Adrenal gland (tissue), 9 donors: ENCODE measurements at regions not wholly inside any gene's neighbourhood (a gene's known extent, or its start where the extent isn't known, plus 50 kb on each side); places are given as distances from the start of the nearest gene placed in this dataset.
A peak's percentile ranks its signal among the peaks of the same experiment; 100 is the strongest.

Source experiments
- DNase-seq, 7 donors: peaks; one replicate each; pipeline ENCODE4 v3.0.0-alpha.2; 2019 to 2020
- H3K27ac ChIP-seq, 5 donors: fragments of 200-600 bp; sonication (generic) in 4 of 5; 1 replicate in 3 of 5; 2 replicates in 2 of 5; pipeline versions ENCODE4 v1.5.1 to v1.8.0; 2016 to 2020; ENCODE audit warnings: mild to moderate bottlenecking in 1 of 5
- H3K27me3 ChIP-seq: fragments of 200-600 bp; 2 replicates; pipeline ENCODE4 v1.8.0; 2021
- H3K36me3 ChIP-seq, 2 donors: fragments of 200-600 bp; replicated peaks in 1 of 2; 1 replicate in 1 of 2; 2 replicates in 1 of 2; pipeline versions ENCODE4 v1.5.1 to v1.8.0; 2018 to 2022
- H3K4me1 ChIP-seq, 2 donors: fragments of 200-600 bp; replicated peaks in 1 of 2; 1 replicate in 1 of 2; 2 replicates in 1 of 2; pipeline versions ENCODE4 v1.5.1 to v1.8.0; 2018 to 2021
- H3K4me3 ChIP-seq, 4 donors: fragments of 200-600 bp; sonication (generic) in 3 of 4; one replicate each; pipeline ENCODE4 v1.5.1; 2016 to 2018
- H3K9me3 ChIP-seq, 3 donors: fragments of 200-600 bp; sonication (generic) in 1 of 3; replicated peaks in 1 of 3; 1 replicate in 2 of 3; 2 replicates in 1 of 3; pipeline versions ENCODE4 v1.5.1 to v1.8.0; 2016 to 2021
- POLR2A ChIP-seq, 2 donors: fragments of 450-650 bp; IDR thresholded peaks; one replicate each; pipeline ENCODE4 v1.6.1; 2017; ENCODE audit warnings: antibody characterized with exemption in 2 of 2, mild to moderate bottlenecking in 2 of 2, moderate library complexity in 1 of 2
- WGBS, 4 donors: extraction: QIAGEN DNeasy Blood & Tissue Kit in 2 of 4; methylation state at CpG; one replicate each; pipeline versions ENCODE4 v1.1.5 to v1.1.7; 2013 to 2017; 5-methylcytosine and 5-hydroxymethylcytosine counted together
- intact Hi-C, 2 donors: fragments of 100-400 bp; cut with DNase I; formaldehyde crosslinking; loops; one replicate each; pipeline versions ENCODE4 v1.14.1 to v1.15.0; 2022 to 2023
- TF ChIP-seq, protein P1 (sequence below), 6 experiments: fragments of 450-650 bp in 4 of 6; fragments of 200-600 bp in 2 of 6; sonication (generic) in 1 of 6; IDR thresholded peaks; 1 replicate in 5 of 6; 2 replicates in 1 of 6; pipeline versions ENCODE4 v1.5.1 to v1.8.0; 2016 to 2021; ENCODE audit warnings: antibody characterized with exemption in 6 of 6, mild to moderate bottlenecking in 2 of 6, moderate library complexity in 1 of 6
- donor health status: healthy with polysubstance abuse.
- donor health status: Bipolar disorder and iron deficiency.
- donor health status: DM: yes; HTN: yes; CAD: no.
- donor health status: DM: no; HTN: no; CAD: no.
- donor health status: DM: no; HTN: no; CAD: no.

DNA sequence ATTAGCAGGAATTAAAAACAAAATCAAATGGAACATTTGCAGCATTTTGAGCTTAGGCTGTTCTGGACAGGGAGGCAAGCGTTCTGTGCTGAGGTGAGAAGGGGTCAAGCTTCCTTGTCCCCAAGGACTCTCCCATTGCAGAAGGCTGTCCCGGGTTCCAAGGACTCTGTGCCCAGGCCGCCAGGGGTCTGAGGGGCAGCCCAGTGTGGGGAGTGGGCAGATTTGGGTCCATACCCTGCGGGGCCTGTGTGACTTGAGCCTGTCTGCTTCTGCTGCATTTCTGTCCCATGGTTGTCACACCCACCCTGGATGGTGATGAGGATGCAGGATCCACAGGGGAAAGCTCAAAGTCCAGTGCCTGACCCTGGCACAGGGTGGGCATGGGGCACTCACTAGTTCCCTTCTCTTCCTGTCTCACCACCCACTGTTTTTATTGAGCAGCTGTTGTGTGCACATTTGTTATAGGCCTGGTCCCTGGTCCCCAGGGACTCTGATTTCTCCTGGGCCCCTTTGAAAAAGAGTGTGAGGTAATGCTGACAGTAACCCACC is 211.4 kb upstream of the HS6ST1 start:
- Histone ChIP-seq H3K4me1 (no peaks in the 10 kb centered on the region), H3K9me3 (no peaks in the 10 kb centered on the region), H3K27me3 (no peaks in the 10 kb centered on the region), H3K36me3 (no peaks in the 10 kb centered on the region), H3K4me3 (no peak overlapping the region), H3K27ac (peak overlapping the region in 1 of 5 donors; percentile 20)
- intact Hi-C loops = loop anchor here in 1 of 2 donors (5.0 kb wide), 1 partner anchor 208 kb away; no protein-coding TSS in a partner anchor
- WGBS, 4 donors = 54 to 82% (median 69%) methylated on average over 2 to 4 of the region's 4 CpGs
- DNase-seq = no peak
- TF ChIP-seq POLR2A (IDR thresholded peaks at IDR 0.05) = no peak
- TF ChIP-seq, protein P1, sequence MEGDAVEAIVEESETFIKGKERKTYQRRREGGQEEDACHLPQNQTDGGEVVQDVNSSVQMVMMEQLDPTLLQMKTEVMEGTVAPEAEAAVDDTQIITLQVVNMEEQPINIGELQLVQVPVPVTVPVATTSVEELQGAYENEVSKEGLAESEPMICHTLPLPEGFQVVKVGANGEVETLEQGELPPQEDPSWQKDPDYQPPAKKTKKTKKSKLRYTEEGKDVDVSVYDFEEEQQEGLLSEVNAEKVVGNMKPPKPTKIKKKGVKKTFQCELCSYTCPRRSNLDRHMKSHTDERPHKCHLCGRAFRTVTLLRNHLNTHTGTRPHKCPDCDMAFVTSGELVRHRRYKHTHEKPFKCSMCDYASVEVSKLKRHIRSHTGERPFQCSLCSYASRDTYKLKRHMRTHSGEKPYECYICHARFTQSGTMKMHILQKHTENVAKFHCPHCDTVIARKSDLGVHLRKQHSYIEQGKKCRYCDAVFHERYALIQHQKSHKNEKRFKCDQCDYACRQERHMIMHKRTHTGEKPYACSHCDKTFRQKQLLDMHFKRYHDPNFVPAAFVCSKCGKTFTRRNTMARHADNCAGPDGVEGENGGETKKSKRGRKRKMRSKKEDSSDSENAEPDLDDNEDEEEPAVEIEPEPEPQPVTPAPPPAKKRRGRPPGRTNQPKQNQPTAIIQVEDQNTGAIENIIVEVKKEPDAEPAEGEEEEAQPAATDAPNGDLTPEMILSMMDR (IDR thresholded peaks at IDR 0.05) = no peak

DNA sequence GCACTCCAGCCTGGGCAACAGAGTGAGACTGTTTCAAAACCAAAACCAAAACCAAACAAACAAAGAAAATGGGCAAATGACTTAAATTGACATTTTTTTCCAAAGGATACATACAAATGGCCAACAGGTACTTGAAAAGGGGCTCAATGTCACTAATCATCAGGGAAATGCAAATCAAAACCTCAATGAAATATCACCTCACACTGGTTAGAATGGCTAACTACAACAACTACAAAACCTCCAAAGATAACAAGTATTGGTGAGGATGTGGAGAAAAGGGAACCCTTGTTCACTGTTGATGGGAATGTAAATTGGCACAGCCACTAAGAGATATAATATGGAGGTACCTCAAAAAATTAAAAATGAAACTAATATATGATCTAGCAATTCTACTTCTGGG is 213.2 kb upstream of the HS6ST1 start:
- DNase-seq = no peak
- no peaks in the 10 kb centered on the region for H3K9me3 ChIP-seq
- no peaks in the 10 kb centered on the region for H3K36me3 ChIP-seq
- no peak for TF ChIP-seq POLR2A (IDR thresholded peaks at IDR 0.05)
- TF ChIP-seq, protein P1 (IDR thresholded peaks at IDR 0.05) = peak in 4 of 6 experiments; percentile 24 to 49 (median 36)
- intact Hi-C loops = loop anchor here in 1 of 2 donors (5.0 kb wide), 1 partner anchor 210 kb away; no protein-coding TSS in a partner anchor
- H3K27me3 ChIP-seq = no peaks in the 10 kb centered on the region
- no peak overlapping the region for H3K4me3 ChIP-seq
- H3K4me1 ChIP-seq = no peaks in the 10 kb centered on the region
- no peak overlapping the region for H3K27ac ChIP-seq

DNA sequence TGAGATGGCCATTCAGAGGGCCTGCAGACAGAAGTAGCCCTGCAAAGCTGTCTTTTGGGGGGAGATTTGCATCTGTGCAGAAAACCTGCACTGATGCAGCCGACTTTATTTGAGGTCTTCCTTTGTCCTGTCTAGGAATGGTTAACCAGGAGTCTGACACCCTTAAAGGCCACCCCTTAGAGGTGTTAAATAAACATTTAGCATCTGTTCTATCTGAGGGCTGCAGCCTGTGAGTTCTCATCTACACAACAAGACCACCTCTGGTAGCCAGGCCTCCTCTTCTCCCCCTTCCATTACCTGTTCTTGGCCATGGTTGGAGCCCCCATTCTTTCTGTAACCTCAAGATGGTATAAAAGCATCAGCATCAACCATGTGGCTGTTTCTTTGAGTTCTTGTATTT is 214.4 kb upstream of the HS6ST1 start:
- H3K9me3 ChIP-seq = no peaks in the 10 kb centered on the region
- no peak for DNase-seq
- H3K4me3 ChIP-seq = no peak overlapping the region
- H3K36me3 ChIP-seq = no peaks in the 10 kb centered on the region
- 25 to 74% (median 49%) methylated on average over 1 of the region's 1 CpG for WGBS, 4 donors
- no peak overlapping the region for H3K27ac ChIP-seq
- no peaks in the 10 kb centered on the region for H3K4me1 ChIP-seq
- intact Hi-C loops = loop anchor here in 1 of 2 donors (5.0 kb wide), 1 partner anchor 211 kb away; no protein-coding TSS in a partner anchor
- no peak for TF ChIP-seq POLR2A (IDR thresholded peaks at IDR 0.05)
- TF ChIP-seq, protein P1 (IDR thresholded peaks at IDR 0.05) = no peak
- H3K27me3 ChIP-seq = no peaks in the 10 kb centered on the region

DNA sequence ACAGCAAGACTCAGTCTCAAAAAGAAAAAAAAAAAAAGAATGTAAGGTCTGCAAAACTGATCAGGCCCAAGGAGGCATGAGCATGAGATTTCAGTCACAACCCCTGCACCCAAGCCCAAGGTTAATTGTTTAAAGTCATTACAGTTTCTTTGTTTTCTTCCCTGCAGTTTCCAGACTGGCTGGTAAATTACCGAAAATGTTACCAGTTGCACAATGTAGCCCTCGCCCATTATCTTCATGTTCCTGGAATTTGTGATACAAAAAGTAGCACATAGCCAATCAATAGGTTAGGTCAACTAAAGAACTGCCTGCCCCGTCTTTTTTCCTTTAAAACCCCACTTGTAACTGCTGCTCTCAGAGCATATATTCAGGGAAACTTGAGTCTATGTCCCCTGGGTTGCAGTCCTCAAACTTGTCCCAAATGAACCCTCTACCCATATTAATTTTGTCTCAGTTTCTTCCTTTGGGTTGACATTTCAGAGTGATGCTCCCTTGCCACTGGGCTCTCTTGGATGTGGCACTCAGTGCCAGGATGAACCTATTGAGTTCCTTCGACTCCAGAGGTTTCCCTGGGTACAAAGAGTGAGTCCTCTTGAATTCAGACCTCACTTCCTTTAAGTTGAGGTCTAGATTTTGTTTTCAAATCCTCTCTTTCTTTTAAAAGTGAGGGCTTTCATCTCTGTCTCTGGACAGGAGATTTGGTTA is 216.2 kb upstream of the HS6ST1 start:
- 66 to 88% (median 77%) methylated on average over 4 of the region's 4 CpGs for WGBS, 4 donors
- TF ChIP-seq POLR2A (IDR thresholded peaks at IDR 0.05) = no peak
- TF ChIP-seq, protein P1 (IDR thresholded peaks at IDR 0.05) = no peak
- no peaks in the 10 kb centered on the region for H3K36me3 ChIP-seq
- H3K4me1 ChIP-seq = no peaks in the 10 kb centered on the region
- no peaks in the 10 kb centered on the region for H3K9me3 ChIP-seq
- intact Hi-C loops = loop anchor here in 1 of 2 donors (5.0 kb wide), 1 partner anchor 213 kb away; no protein-coding TSS in a partner anchor
- H3K27ac ChIP-seq = peak overlapping the region in 3 of 5 donors; percentile 34 to 50 (median 40)
- H3K27me3 ChIP-seq = no peaks in the 10 kb centered on the region
- DNase-seq = peak in 2 of 7 donors; percentile 46 to 60
- H3K4me3 ChIP-seq = no peak overlapping the region
